Activated B cell treated with CpG ODN at 0.5 μM for 24 hours (primary cell): ENCODE measurements at regions not wholly inside any gene's neighbourhood (a gene's known extent, or its start where the extent isn't known, plus 50 kb on each side); places are given as distances from the start of the nearest gene placed in this dataset.

ENCODE experiments used
- ATAC-seq: fragments of 200-7000 bp; cut with Tn5 transposase; one replicate; pipeline ENCODE4 v1.10.0; 2021; ENCODE audit warnings: low read depth, mild to moderate bottlenecking, moderate library complexity
- CTCF ChIA-PET: fragments of 350-600 bp; sonication (Branson Sonifier 250); formaldehyde crosslinking; loops from one replicate; lab custom pipeline; 2021; ENCODE audit warnings: antibody characterized with exemption; lab: Charles Lee
- POLR2A ChIA-PET: fragments of 350-600 bp; sonication (Branson Sonifier 250); formaldehyde crosslinking; loops from one replicate; lab custom pipeline; 2021; ENCODE audit warnings: antibody characterized with exemption; lab: Charles Lee
- DNase-seq: peaks from one replicate; pipeline ENCODE4 v3.0.0; 2022
- H3K27ac Mint-ChIP-seq: one replicate; pipeline ENCODE4 v1.8.0; 2020; ENCODE audit warnings: mixed read lengths
- H3K27me3 Mint-ChIP-seq: one replicate; pipeline ENCODE4 v1.8.0; 2021; ENCODE audit warnings: mixed read lengths
- H3K36me3 Mint-ChIP-seq: one replicate; pipeline ENCODE4 v1.8.0; 2021; ENCODE audit warnings: low read depth, mixed read lengths
- H3K4me1 Mint-ChIP-seq: one replicate; pipeline ENCODE4 v1.8.0; 2021; ENCODE audit warnings: mixed read lengths
- H3K4me3 Mint-ChIP-seq: one replicate; pipeline ENCODE4 v1.8.0; 2020; ENCODE audit warnings: mild to moderate bottlenecking, mixed read lengths
- H3K9me3 Mint-ChIP-seq: one replicate; pipeline ENCODE4 v1.8.0; 2020; ENCODE audit warnings: mixed read lengths
- intact Hi-C: fragments of 100-400 bp; cut with micrococcal nuclease; formaldehyde crosslinking; loops from one replicate; pipeline ENCODE4 v1.15.1; 2024
- TF ChIP-seq, protein P1 (sequence below): fragments of 200-600 bp; IDR thresholded peaks from one replicate; pipeline ENCODE4 v1.8.0; 2022; ENCODE audit warnings: antibody characterized with exemption, mild to moderate bottlenecking

- no peaks in the 10 kb centered on the region for H3K27me3 Mint-ChIP-seq
- H3K9me3 Mint-ChIP-seq = peaks cover 4% of the 10 kb centered on the region
- ChIA-PET POLR2A (no interaction called here), CTCF (interaction anchor here (0.9 kb wide), 1 partner anchor 9 kb away, joined by 3 read pairs; no protein-coding TSS in a partner anchor)
- H3K4me3 Mint-ChIP-seq = no peak overlapping the region
- intact Hi-C loops = no loop called here
- H3K4me1 Mint-ChIP-seq = no peaks in the 10 kb centered on the region
- ATAC-seq (no peak), DNase-seq (no peak)
- TF ChIP-seq, protein P1, sequence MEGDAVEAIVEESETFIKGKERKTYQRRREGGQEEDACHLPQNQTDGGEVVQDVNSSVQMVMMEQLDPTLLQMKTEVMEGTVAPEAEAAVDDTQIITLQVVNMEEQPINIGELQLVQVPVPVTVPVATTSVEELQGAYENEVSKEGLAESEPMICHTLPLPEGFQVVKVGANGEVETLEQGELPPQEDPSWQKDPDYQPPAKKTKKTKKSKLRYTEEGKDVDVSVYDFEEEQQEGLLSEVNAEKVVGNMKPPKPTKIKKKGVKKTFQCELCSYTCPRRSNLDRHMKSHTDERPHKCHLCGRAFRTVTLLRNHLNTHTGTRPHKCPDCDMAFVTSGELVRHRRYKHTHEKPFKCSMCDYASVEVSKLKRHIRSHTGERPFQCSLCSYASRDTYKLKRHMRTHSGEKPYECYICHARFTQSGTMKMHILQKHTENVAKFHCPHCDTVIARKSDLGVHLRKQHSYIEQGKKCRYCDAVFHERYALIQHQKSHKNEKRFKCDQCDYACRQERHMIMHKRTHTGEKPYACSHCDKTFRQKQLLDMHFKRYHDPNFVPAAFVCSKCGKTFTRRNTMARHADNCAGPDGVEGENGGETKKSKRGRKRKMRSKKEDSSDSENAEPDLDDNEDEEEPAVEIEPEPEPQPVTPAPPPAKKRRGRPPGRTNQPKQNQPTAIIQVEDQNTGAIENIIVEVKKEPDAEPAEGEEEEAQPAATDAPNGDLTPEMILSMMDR = no peak
- H3K36me3 Mint-ChIP-seq = no peaks in the 10 kb centered on the region
- H3K27ac Mint-ChIP-seq = no peak overlapping the region
These were observed 790.9 kb downstream of the KLHL13 start for GRCh38 chrX:117325706-117326105.

DNA sequence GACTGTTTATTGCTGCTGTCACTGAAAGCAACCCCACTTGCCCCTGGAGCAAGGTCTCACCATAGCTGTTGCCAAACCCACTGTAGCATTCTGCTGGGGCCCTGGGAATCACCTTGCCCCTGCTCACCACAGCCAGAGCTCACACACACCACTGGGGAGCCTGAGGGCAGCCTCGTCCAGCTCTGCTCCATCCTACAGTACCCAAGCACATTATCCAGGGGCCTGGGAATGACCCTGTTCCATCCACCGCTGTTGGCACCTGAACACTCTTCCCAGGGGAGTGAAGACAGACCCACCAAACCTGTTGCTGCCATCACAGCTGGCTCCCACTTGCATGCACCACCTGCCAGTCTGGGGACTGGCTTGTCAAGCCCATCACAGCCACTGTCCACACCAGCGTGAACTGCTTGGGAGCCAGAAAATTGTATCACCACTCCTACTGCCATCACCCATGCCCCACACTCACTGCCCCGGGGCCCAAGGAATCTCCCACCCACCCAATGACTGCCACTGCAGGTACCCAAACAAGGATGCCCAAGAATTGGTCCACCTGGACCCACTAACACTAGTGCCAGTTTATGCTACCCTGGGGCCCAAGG, 811.3 kb downstream of the KLHL13 start:
- TF ChIP-seq, protein P1 = no peak
- Mint-ChIP-seq H3K4me1 (no peaks in the 10 kb centered on the region), H3K36me3 (no peaks in the 10 kb centered on the region), H3K4me3 (no peak overlapping the region), H3K9me3 (no peaks in the 10 kb centered on the region), H3K27ac (no peak overlapping the region), H3K27me3 (no peaks in the 10 kb centered on the region)
- intact Hi-C loops = no loop called here
- no peak for ATAC-seq
- ChIA-PET POLR2A (no interaction called here), CTCF (no interaction called here)
- DNase-seq = no peak

- Mint-ChIP-seq H3K9me3 (peaks cover 3% of the 10 kb centered on the region), H3K4me3 (no peak overlapping the region), H3K4me1 (no peaks in the 10 kb centered on the region), H3K36me3 (no peaks in the 10 kb centered on the region), H3K27me3 (no peaks in the 10 kb centered on the region), H3K27ac (no peak overlapping the region)
- TF ChIP-seq, protein P1 = no peak
- ChIA-PET POLR2A (no interaction called here), CTCF (no interaction called here)
- ATAC-seq = no peak
- intact Hi-C loops = no loop called here
- DNase-seq = no peak
These were observed 815.5 kb downstream of the KLHL13 start for GRCh38 chrX:117301086-117301485.

DNA sequence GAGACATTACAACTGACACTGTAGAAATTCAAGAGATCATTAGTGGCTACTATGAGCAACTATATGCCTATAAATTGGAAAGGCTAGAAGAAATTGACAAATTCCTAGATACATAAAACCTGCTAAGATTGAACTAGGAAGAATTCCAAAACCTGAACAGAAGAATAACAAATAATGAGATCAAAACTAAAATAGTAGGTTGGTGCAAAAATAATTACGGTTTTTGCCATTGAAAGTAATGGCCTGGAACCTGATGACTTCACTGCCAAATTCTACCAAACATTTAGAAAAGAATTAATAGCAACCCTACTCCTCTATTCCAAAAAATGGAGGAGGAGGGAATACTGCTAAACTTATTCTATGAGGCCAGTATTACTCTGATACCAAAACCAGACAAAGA, 824.9 kb downstream of the KLHL13 start:
- Mint-ChIP-seq H3K9me3 (peaks cover 2% of the 10 kb centered on the region), H3K27ac (no peak overlapping the region), H3K4me3 (no peak overlapping the region), H3K36me3 (no peaks in the 10 kb centered on the region), H3K27me3 (no peaks in the 10 kb centered on the region), H3K4me1 (no peaks in the 10 kb centered on the region)
- POLR2A ChIA-PET = no interaction called here
- DNase-seq (no peak), ATAC-seq (no peak)
- TF ChIP-seq, protein P1 = no peak
- CTCF ChIA-PET = no interaction called here
- intact Hi-C loops = no loop called here

GRCh38 chrX:117274965-117275364, 812.2 kb upstream of the CT83 start:
- Mint-ChIP-seq H3K9me3 (peaks cover 3% of the 10 kb centered on the region), H3K27ac (no peak overlapping the region), H3K4me3 (no peak overlapping the region), H3K27me3 (no peaks in the 10 kb centered on the region), H3K36me3 (no peaks in the 10 kb centered on the region), H3K4me1 (no peaks in the 10 kb centered on the region)
- CTCF ChIA-PET = no interaction called here
- TF ChIP-seq, protein P1 = no peak
- intact Hi-C loops = no loop called here
- ATAC-seq = no peak
- no peak for DNase-seq
- POLR2A ChIA-PET = no interaction called here
